HL-60 (cell line): ENCODE measurements at regions not wholly inside any gene's neighbourhood (a gene's known extent, or its start where the extent isn't known, plus 50 kb on each side); places are given as distances from the start of the nearest gene placed in this dataset.

Experiments used
- DNase-seq, 2 experiments: peaks; one replicate each; pipeline ENCODE4 v3.0.0-alpha.2; 2010 to 2020; ENCODE audit warnings: low read depth in 1 of 2, low spot score in 1 of 2
- H3K27ac ChIP-seq: fragments of 250-450 bp; sonication (Bioruptor Pico); replicated peaks from 2 replicates; pipeline ENCODE4 v1.5.1; 2020; ENCODE audit warnings: mild to moderate bottlenecking, moderate library complexity
- H3K27me3 ChIP-seq: fragments of 250-450 bp; sonication (Bioruptor Pico); 2 replicates; pipeline ENCODE4 v1.5.1; 2021; ENCODE audit warnings: mild to moderate bottlenecking, moderate library complexity; ENCODE audit not compliant: insufficient read depth, poor library complexity, severe bottlenecking
- H3K4me3 ChIP-seq: replicated peaks from 2 replicates; pipeline ENCODE4 v1.5.1; 2011; ENCODE audit warnings: mild to moderate bottlenecking, control low read depth, low read length; ENCODE audit not compliant: insufficient read depth
- GABPA ChIP-seq: IDR thresholded peaks from 2 replicates; pipeline ENCODE4 v1.6.1; 2012; ENCODE audit warnings: low read depth
- POLR2AphosphoS5 ChIP-seq: IDR thresholded peaks from 2 replicates; pipeline ENCODE4 v1.6.1; 2012; ENCODE audit warnings: low read depth
- SPI1 ChIP-seq: IDR thresholded peaks from 2 replicates; pipeline ENCODE4 v1.6.1; 2012; ENCODE audit warnings: low read depth, mild to moderate bottlenecking, borderline replicate concordance
- TF ChIP-seq, protein P1 (sequence below): IDR thresholded peaks from 2 replicates; pipeline ENCODE4 v1.6.1; 2012; ENCODE audit warnings: low read depth; ENCODE audit not compliant: insufficient replicate concordance
- TF ChIP-seq, protein P2 (sequence below): IDR thresholded peaks from one replicate; pipeline ENCODE4 v1.5.1; 2011; ENCODE audit warnings: low read length, control low read depth, inconsistent platforms; ENCODE audit not compliant: insufficient read depth

DNA sequence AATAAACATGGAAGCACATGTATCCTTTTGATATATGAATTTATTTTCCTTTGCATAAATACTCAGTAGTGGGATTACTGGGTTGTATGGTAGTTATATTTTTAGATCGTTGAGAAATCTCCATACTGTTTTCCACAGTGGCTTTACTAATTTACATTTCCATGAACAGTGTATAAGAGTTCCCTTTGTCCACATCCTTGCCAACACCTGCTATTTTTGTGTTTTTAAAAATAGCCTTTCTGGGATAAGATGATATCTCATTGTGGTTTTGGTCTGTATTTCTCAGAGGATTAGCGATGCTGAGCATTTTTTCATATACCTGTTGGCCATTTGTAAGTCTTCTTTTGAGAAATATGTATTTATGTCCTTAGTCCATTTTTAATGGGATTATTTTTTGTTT lies 329.2 kb upstream of the KITLG start:
- Histone ChIP-seq H3K4me3 (no peak overlapping the region), H3K27me3 (no peaks in the 10 kb centered on the region), H3K27ac (no peak overlapping the region)
- TF ChIP-seq POLR2AphosphoS5, result no peak
- TF ChIP-seq SPI1, result no peak
- TF ChIP-seq, protein P1, sequence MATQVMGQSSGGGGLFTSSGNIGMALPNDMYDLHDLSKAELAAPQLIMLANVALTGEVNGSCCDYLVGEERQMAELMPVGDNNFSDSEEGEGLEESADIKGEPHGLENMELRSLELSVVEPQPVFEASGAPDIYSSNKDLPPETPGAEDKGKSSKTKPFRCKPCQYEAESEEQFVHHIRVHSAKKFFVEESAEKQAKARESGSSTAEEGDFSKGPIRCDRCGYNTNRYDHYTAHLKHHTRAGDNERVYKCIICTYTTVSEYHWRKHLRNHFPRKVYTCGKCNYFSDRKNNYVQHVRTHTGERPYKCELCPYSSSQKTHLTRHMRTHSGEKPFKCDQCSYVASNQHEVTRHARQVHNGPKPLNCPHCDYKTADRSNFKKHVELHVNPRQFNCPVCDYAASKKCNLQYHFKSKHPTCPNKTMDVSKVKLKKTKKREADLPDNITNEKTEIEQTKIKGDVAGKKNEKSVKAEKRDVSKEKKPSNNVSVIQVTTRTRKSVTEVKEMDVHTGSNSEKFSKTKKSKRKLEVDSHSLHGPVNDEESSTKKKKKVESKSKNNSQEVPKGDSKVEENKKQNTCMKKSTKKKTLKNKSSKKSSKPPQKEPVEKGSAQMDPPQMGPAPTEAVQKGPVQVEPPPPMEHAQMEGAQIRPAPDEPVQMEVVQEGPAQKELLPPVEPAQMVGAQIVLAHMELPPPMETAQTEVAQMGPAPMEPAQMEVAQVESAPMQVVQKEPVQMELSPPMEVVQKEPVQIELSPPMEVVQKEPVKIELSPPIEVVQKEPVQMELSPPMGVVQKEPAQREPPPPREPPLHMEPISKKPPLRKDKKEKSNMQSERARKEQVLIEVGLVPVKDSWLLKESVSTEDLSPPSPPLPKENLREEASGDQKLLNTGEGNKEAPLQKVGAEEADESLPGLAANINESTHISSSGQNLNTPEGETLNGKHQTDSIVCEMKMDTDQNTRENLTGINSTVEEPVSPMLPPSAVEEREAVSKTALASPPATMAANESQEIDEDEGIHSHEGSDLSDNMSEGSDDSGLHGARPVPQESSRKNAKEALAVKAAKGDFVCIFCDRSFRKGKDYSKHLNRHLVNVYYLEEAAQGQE, result no peak
- TF ChIP-seq, protein P2, sequence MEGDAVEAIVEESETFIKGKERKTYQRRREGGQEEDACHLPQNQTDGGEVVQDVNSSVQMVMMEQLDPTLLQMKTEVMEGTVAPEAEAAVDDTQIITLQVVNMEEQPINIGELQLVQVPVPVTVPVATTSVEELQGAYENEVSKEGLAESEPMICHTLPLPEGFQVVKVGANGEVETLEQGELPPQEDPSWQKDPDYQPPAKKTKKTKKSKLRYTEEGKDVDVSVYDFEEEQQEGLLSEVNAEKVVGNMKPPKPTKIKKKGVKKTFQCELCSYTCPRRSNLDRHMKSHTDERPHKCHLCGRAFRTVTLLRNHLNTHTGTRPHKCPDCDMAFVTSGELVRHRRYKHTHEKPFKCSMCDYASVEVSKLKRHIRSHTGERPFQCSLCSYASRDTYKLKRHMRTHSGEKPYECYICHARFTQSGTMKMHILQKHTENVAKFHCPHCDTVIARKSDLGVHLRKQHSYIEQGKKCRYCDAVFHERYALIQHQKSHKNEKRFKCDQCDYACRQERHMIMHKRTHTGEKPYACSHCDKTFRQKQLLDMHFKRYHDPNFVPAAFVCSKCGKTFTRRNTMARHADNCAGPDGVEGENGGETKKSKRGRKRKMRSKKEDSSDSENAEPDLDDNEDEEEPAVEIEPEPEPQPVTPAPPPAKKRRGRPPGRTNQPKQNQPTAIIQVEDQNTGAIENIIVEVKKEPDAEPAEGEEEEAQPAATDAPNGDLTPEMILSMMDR, result no peak
- no peak for TF ChIP-seq GABPA
- DNase-seq, result no peak

DNA sequence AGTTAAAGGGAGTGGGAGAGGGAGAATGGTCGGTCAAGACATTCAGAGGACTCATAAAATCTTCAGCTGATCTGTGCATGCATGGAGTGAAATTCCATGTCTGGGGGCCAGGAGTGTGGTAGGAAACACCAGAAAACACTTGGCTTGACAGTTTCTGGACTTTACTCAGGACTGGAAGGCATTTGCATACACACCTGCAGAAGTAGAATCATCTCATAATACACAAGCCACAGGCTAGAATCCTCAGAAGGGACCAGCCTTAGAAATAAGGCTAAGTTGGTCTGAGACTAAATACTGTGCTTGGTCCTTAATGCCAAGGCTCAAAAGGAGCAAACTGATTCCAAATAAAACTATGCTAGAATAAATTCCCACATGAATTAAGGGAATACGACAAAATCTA lies 328.1 kb upstream of the KITLG start:
- no peak for DNase-seq
- H3K27me3 ChIP-seq, result no peaks in the 10 kb centered on the region
- TF ChIP-seq, protein P2, result no peak
- TF ChIP-seq GABPA (no peak), SPI1 (no peak), POLR2AphosphoS5 (no peak)
- TF ChIP-seq, protein P1, result no peak
- no peak overlapping the region for H3K4me3 ChIP-seq
- no peak overlapping the region for H3K27ac ChIP-seq

DNA sequence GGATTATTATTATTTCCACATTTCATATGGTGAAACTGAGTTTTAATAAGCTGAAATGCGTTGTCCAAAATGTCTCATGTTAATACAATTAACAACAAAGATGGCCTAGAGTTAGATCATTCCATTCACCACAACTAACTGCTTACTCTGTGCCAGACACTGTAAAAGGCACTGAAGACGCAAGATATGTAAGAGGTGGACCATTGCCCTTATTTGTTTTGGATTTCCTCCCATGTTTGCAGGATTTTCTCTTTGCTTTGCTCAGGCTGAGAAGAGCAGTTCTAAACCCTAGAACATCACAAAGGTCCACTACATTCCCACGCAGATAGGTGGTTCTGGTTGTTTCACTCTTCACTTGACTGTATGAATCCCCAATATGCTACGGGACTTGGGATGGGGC lies 324.4 kb upstream of the KITLG start:
- Histone ChIP-seq H3K27ac (no peak overlapping the region), H3K27me3 (no peaks in the 10 kb centered on the region), H3K4me3 (no peak overlapping the region)
- DNase-seq, result no peak
- TF ChIP-seq, protein P2, result no peak
- TF ChIP-seq, protein P1, result no peak
- TF ChIP-seq POLR2AphosphoS5, result no peak
- TF ChIP-seq GABPA, result no peak
- no peak for TF ChIP-seq SPI1
